ENCODE measurements at regions not wholly inside any gene's neighbourhood (a gene's known extent, or its start where the extent isn't known, plus 50 kb on each side); places are given as distances from the start of the nearest gene placed in this dataset.

DNA sequence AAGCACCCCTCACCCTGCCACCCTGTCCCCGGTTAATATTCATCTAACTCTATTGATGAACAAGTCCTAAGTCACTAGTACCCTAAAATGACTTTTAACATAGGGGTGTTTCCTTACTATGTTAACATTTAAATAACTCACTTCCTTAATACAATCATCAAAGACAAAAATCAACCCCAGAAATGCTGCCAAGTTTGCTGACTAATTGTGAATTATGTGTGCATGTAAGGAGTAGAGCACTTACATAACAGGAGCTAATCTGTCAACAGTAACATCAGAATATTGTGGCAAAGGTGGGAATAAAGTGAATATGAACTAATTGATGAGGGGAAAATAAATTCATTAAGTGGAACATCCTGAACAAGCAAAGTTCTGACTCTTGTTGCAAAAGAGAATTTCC is 81.4 kb upstream of the ERBB4 start:
- no peak for DNase-seq (ENCODE audit: low read depth)

DNA sequence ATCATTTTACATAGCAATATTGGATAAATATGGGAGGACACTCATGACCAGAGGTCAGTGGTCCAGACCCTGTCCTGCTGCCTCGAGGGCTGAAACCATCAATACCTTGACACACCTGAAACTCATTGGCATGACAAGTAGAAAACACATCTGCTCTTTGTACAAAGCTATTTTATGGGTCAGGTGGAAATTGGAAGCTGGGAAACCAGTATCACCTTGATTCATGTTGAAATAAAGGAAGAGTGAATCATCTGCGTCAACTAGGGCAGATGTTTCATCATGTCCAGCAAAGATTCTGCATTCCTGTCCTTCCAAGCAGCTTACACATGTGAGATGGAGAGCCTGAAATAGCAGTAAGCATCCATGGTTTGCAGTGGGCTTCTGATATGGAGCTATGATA is 80.0 kb upstream of the ERBB4 start:
- no peak for DNase-seq (ENCODE audit: low read depth)

DNA sequence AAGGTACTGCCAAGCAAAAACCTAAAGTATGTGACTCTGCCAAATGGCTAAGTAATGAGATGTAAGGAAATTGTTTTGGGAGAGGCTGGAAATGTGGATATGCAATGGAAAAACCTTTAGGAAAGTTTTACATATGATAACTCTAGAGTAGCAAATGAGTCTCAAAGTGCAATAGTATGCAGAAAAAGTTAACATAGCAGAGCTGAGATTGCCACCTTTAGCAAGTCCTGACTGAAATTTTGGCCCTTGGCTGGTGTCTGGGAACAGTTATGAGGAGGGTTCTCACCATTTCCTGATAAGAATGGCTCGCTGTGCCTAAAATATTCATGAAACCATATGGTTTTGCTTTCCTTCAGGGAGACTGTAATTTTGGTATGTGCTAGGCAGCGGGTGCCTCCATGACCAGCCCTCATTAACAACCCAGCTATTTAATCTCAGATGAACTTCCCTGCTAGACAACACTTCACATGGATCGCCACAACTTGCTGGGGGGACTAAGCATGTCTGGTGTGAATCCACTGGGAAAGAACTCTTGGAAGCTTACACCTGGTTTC is 72.3 kb upstream of the ERBB4 start:
- no peak for DNase-seq (ENCODE audit: low read depth)

DNA sequence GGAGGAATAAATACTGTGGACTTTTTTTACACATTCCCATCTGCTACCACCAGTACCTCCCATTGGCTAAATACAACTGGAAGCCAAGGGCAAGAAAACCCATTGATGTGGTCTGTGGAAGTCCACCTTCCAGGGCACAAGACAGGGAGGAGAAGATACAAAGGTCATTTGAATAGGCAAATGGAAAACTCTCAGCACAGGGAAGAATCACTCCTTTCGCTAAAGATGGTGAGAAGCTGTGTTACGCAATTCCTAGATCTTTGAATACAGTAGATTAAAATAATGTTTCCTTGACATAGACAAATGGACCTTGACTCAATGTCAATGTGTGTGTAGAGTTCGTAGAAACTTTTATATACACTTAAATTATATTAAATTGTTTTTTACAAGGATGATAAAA is 70.9 kb upstream of the ERBB4 start:
- DNase-seq (ENCODE audit: low read depth), result no peak

DNA sequence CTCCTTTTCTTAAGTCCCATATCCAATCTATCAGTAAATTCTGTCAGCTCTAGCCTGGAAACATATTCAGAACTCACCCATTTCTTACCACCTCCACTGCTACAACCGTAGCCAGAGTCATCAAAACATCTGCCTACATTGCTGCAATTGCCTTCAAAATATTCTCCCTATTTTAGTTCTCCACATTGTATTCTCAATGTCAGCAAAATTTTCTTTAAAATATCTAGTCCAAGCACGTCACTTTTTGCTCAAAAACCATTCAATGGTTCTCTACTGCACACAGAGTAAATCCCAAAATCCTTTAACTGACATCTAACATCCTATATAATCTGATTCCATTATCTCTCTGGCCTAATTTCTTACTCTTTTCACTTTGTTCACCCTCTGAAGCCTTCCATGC is 68.5 kb upstream of the ERBB4 start:
- no peak for DNase-seq (ENCODE audit: low read depth)

DNA sequence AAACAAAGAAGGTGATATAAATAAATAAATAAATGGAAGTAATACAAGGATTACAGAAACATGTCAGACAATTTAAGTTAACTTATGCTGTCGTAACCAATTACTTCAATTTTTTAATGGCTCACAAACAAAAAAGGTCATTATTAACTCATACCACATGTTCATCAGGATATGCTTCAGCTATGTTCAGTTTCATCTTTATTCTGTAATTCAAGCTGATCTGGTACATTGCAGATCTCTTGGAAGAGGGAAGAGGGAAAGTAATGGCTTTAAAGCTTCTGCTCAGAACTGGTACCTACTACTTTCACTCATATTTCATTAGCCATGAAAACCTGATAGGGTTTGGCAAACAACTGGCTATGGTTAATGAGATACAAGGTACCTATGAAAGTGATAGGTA is 67.6 kb upstream of the ERBB4 start:
- no peak for DNase-seq (ENCODE audit: low read depth)

DNA sequence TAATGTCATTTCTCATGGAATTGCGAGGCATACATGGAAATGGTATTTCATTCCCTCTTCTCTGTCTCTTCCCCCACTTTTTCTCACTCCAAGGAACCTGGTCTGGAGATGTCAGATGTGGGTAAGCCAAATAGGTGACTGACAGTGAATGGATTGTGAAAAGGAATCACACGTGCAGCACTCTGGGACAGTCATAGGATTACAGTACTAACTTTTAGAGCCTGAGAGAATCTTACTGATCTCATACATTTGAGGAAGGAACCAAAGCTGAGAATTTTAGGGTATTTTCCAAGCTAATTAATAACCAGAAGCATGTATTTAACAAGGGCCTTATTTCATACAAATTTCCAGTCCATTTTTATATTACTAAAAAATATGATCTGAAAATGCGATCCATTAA is 58.1 kb upstream of the ERBB4 start:
- no peak for DNase-seq (ENCODE audit: low read depth)

DNA sequence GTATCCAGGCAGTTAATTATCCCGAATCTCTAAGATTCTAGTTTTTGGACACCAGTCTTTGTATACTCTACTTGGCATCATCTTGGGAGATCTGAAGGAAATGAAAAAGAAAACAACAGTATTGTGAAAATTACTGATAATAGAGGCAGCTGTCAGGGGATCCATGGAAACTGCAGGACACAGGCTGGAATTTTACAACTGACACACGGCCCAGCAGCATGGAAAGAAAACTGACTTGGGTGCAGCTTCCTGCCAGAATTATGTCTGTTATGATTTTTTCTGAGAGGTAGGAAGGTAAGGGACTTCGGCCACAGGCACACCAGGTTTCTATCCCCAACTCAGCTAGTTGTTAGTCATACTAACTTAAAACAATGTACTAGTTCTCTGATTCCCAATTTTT is 57.7 kb upstream of the ERBB4 start:
- DNase-seq (ENCODE audit: low read depth), result no peak

DNA sequence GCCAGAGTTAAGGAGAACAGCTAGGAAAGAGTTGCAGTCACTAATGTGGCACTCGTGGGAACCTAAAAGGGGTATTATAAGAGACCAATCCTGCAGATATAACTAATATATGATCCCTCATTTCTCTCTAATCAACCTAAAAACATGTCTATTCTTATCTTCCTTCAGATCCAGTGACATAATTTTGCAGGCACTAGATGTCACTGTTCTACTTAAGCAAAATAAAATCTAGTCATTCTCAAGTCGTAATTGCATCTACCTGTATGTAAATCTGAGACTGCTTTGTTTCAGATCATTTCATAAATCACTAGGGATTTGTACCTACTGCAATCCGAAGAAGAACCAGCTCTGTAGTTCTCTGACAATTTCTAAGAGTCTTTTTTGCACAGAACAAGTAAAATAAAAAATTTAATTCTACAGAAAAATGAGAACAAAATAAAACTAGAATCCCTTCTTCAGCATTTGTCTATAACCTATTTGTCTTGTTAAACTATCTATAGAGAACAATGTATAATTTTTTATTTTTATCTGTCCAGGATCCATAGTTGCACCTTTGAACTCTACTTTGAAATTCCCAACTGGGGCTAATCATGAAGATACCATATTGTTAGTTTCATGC is 56.5 kb upstream of the ERBB4 start:
- DNase-seq (ENCODE audit: low read depth), result no peak

DNA sequence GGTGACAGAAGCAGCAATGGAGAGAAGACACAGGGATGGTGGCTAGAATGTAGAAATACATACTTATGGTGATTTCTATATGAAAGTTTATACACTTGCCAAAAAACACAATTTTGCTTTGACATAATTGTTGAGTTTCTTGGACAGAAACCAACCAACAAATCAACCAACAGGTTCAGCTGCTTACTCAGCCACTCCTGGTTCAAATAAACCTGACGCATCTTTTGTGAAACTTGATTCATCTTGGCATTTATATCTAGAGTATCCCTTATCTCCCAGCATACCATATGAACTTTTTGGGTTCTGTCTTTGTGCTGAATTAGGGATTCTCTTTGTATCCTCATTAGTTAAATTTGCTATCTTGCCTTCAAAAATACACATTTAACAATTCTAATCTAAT is 54.1 kb upstream of the ERBB4 start:
- no peak for DNase-seq (ENCODE audit: low read depth)
